SK-N-SH (cell line): ENCODE measurements at regions not wholly inside any gene's neighbourhood (a gene's known extent, or its start where the extent isn't known, plus 50 kb on each side); places are given as distances from the start of the nearest gene placed in this dataset.

Source experiments
- CTCF ChIA-PET: fragments of 300-600, 350-600 bp; formaldehyde crosslinking; extraction: SDS; loops from one replicate; lab custom pipeline; 2021; lab: Yijun Ruan, JAX
- POLR2A ChIA-PET: fragments of 350-600 bp; sonication (Branson Sonifier 250); formaldehyde crosslinking; extraction: SDS; loops from one replicate; lab custom pipeline; 2020; ENCODE audit warnings: antibody characterized with exemption, inconsistent platforms; lab: Yijun Ruan, JAX
- DNase-seq: peaks from one replicate; pipeline ENCODE4 v3.0.0; 2012
- H2AFZ ChIP-seq: fragments of 200-600 bp; sonication (generic); 2 replicates; pipeline ENCODE4 v1.8.1; 2016; ENCODE audit warnings: antibody characterized with exemption, mild to moderate bottlenecking, low read depth
- H3F3A ChIP-seq: fragments of 200-600 bp; sonication (generic); replicated peaks from 2 replicates; pipeline ENCODE3; 2016; ENCODE audit warnings: antibody characterized with exemption, mild to moderate bottlenecking; ENCODE audit not compliant: insufficient read depth
- H3K27ac ChIP-seq, 2 experiments: fragments of 200-500 bp in 1 of 2; fragments of 200-600 bp in 1 of 2; sonication (Bioruptor generic) in 1 of 2; sonication (generic), shearing (Covaris generic) in 1 of 2; 2 replicates each; pipeline versions ENCODE4 v1.5.1 to v1.6.1; 2014 to 2016; ENCODE audit warnings: low read depth in 2 of 2, inconsistent platforms in 1 of 2, low read length in 1 of 2, mild to moderate bottlenecking in 1 of 2, mixed read lengths in 1 of 2
- H3K27me3 ChIP-seq: fragments of 200-600 bp; sonication (generic), shearing (Covaris generic); 2 replicates; pipeline ENCODE4 v1.6.1; 2016; ENCODE audit warnings: mixed run types; ENCODE audit not compliant: insufficient read depth
- H3K36me3 ChIP-seq, 2 experiments: fragments of 200-500 bp in 1 of 2; fragments of 200-600 bp in 1 of 2; sonication (Bioruptor generic) in 1 of 2; sonication (generic) in 1 of 2; replicated peaks in 1 of 2; 2 replicates each; pipeline versions ENCODE3 to v1.5.1; 2014 to 2016; ENCODE audit warnings: low read length in 1 of 2, mild to moderate bottlenecking in 1 of 2; ENCODE audit not compliant: insufficient read depth in 2 of 2, control insufficient read depth in 1 of 2
- H3K4me1 ChIP-seq, 2 experiments: fragments of 200-500 bp in 1 of 2; fragments of 200-600 bp in 1 of 2; sonication (Bioruptor generic) in 1 of 2; sonication (generic), shearing (Covaris generic) in 1 of 2; 2 replicates each; pipeline versions ENCODE4 v1.5.1 to v1.6.1; 2014 to 2016; ENCODE audit warnings: low read depth in 1 of 2, low read length in 1 of 2, mixed run types in 1 of 2; ENCODE audit not compliant: insufficient read depth in 2 of 2, control insufficient read depth in 1 of 2
- H3K4me2 ChIP-seq: fragments of 200-600 bp; sonication (generic), shearing (Covaris generic); 2 replicates; pipeline ENCODE4 v1.6.1; 2017; ENCODE audit warnings: mixed run types
- H3K4me3 ChIP-seq, 2 experiments: fragments of 200-500 bp in 1 of 2; fragments of 200-600 bp in 1 of 2; sonication (Bioruptor generic) in 1 of 2; sonication (generic), shearing (Covaris generic) in 1 of 2; 2 replicates each; pipeline versions ENCODE4 v1.5.1 to v1.8.1; 2014 to 2016; ENCODE audit warnings: low read depth in 2 of 2, inconsistent platforms in 1 of 2, low read length in 1 of 2, mild to moderate bottlenecking in 1 of 2, mixed read lengths in 1 of 2, moderate library complexity in 1 of 2
- H3K79me2 ChIP-seq: fragments of 200-600 bp; sonication (generic); 2 replicates; pipeline ENCODE4 v1.8.1; 2017; ENCODE audit warnings: mild to moderate bottlenecking; ENCODE audit not compliant: insufficient read depth
- H3K9ac ChIP-seq: fragments of 200-600 bp; sonication (generic); 2 replicates; pipeline ENCODE4 v1.6.1; 2017; ENCODE audit warnings: mixed run types
- H3K9me2 ChIP-seq: fragments of 200-600 bp; sonication (generic); 2 replicates; pipeline ENCODE4 v1.6.1; 2017; ENCODE audit warnings: mixed run types
- H3K9me3 ChIP-seq: fragments of 200-600 bp; sonication (generic); 2 replicates; pipeline ENCODE4 v1.6.1; 2017; ENCODE audit warnings: mixed run types, mild to moderate bottlenecking, moderate library complexity
- H4K20me1 ChIP-seq: fragments of 200-600 bp; sonication (generic); 2 replicates; pipeline ENCODE4 v1.6.1; 2017; ENCODE audit warnings: mild to moderate bottlenecking, mixed run types; ENCODE audit not compliant: insufficient read depth
- EZH2phosphoT487 ChIP-seq: fragments of 200-600 bp; sonication (generic); IDR thresholded peaks from 2 replicates; pipeline ENCODE4 v1.6.1; 2017; ENCODE audit warnings: low read depth, mixed run types, mild to moderate bottlenecking, antibody characterized with exemption, moderate library complexity, borderline replicate concordance
- FOSL2 ChIP-seq: IDR thresholded peaks from 2 replicates; pipeline ENCODE4 v1.4.0; 2012; ENCODE audit warnings: low read depth, mild to moderate bottlenecking, moderate library complexity, borderline replicate concordance
- FOXM1 ChIP-seq: IDR thresholded peaks from 2 replicates; pipeline ENCODE4 v1.4.0; 2012; ENCODE audit warnings: low read depth, mild to moderate bottlenecking
- MXI1 ChIP-seq: IDR thresholded peaks from 2 replicates; pipeline ENCODE4 v1.6.1; 2012; ENCODE audit warnings: mild to moderate bottlenecking, low read depth, low read length, improper control_type of control experiment
- NRF1 ChIP-seq: IDR thresholded peaks from 2 replicates; pipeline ENCODE4 v1.6.1; 2012; ENCODE audit warnings: low read depth, mild to moderate bottlenecking, low read length
- RFX5 ChIP-seq: IDR thresholded peaks from 2 replicates; pipeline ENCODE4 v1.6.1; 2012; ENCODE audit warnings: mild to moderate bottlenecking, improper control_type of control experiment, low read length
- SIN3A ChIP-seq: IDR thresholded peaks from 2 replicates; pipeline ENCODE4 v1.6.1; 2012; ENCODE audit warnings: low read depth, mild to moderate bottlenecking, low read length, moderate library complexity, borderline replicate concordance
- SMC3 ChIP-seq: IDR thresholded peaks from 2 replicates; pipeline ENCODE4 v1.6.1; 2012; ENCODE audit warnings: low read depth, low read length, improper control_type of control experiment
- TEAD4 ChIP-seq: IDR thresholded peaks from 2 replicates; pipeline ENCODE4 v1.4.0; 2012; ENCODE audit warnings: mild to moderate bottlenecking, borderline replicate concordance; ENCODE audit not compliant: insufficient read depth
- YY1 ChIP-seq: IDR thresholded peaks from 2 replicates; pipeline ENCODE4 v1.4.0; 2012; ENCODE audit warnings: low read depth, mild to moderate bottlenecking
- WGBS: methylation state at CpG from one replicate; pipeline ENCODE4 v1.1.6; 2017; ENCODE audit warnings: low lambda C conversion rate; 5-methylcytosine and 5-hydroxymethylcytosine counted together
- TF ChIP-seq, protein P1 (sequence below): IDR thresholded peaks from 2 replicates; pipeline ENCODE4; 2012
- TF ChIP-seq, protein P2 (sequence below): fragments of 150-350 bp; IDR thresholded peaks from 2 replicates; pipeline ENCODE4 v1.6.1; 2017; ENCODE audit warnings: antibody characterized with exemption, low read length, low read depth, borderline replicate concordance
- TF ChIP-seq, protein P3 (sequence below): IDR thresholded peaks from 2 replicates; pipeline ENCODE4 v1.4.0; 2012; ENCODE audit warnings: low read depth, borderline replicate concordance

DNA sequence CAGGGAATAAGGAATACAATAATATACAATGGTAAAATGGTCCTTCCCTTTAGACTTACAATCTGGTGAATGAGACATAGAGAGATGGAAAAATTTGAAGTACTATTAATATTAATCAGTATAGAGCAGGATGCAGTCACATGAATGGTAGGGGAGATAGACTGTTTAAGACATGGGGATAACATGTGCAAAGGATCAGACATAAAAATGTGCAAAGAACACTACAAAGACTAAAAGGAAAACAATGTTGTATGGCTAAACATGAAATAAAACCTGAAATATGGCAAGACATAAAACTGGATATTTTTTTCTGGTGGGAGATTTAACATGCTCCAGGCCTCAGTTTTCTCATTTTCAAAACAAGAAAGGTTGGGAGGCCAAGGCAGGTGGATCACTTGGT, 182.4 kb upstream of the DPT start:
- no peak for DNase-seq
- TF ChIP-seq, protein P1, sequence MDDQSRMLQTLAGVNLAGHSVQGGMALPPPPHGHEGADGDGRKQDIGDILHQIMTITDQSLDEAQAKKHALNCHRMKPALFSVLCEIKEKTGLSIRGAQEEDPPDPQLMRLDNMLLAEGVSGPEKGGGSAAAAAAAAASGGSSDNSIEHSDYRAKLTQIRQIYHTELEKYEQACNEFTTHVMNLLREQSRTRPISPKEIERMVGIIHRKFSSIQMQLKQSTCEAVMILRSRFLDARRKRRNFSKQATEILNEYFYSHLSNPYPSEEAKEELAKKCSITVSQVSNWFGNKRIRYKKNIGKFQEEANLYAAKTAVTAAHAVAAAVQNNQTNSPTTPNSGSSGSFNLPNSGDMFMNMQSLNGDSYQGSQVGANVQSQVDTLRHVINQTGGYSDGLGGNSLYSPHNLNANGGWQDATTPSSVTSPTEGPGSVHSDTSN = no peak
- ChIA-PET CTCF (no interaction called here), POLR2A (no interaction called here)
- Histone ChIP-seq H3K4me3 (no peak overlapping the region), H3K4me2 (no peak overlapping the region), H3F3A (no peaks in the 10 kb centered on the region), H3K9ac (no peak overlapping the region), H4K20me1 (no peaks in the 10 kb centered on the region), H2AFZ (no peak overlapping the region), H3K9me3 (no peaks in the 10 kb centered on the region), H3K36me3 (no peaks in the 10 kb centered on the region), H3K9me2 (no peaks in the 10 kb centered on the region), H3K27ac (no peak overlapping the region), H3K79me2 (no peaks in the 10 kb centered on the region), H3K4me1 (no peaks in the 10 kb centered on the region; a peak in 2 of 4 replicates), H3K27me3 (no peaks in the 10 kb centered on the region)

DNA sequence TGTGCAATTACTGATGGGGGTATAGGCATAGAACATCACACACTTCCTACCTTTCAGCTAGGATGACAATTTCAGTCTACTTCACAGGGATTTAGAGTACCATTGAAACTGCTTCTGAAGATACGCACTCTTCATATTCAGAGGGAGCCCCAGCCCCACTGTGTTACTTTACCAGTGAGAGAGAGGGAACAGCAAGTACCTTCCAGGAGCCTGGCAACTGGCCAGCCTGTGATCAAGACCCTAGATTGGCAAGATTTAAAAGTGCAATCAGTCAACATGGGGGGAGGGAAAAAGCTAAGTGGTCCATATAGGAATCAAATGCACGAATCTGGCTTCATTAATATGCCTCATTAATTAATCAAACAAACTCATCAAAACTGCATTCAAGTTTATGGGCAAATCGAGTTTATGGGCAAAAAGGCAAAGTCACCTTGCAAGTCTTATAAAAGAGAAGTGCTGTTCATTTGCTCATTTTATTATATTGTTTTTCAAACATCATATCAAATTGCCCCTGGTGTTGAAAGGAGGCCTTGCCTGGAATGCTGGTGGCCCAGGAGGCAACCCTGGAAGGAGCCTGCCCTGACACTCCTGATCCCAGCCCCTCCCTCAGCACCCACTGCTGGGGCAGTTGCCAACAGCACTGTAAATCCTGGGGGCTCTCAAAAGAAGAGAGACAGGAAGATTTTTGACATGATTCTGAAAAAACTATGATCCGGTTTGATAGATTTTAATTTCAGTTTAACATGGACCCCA, 184.9 kb upstream of the DPT start:
- no peak for TF ChIP-seq SMC3
- no peak for TF ChIP-seq YY1
- TF ChIP-seq FOSL2 = no peak
- TF ChIP-seq RFX5 = no peak
- TF ChIP-seq, protein P2, sequence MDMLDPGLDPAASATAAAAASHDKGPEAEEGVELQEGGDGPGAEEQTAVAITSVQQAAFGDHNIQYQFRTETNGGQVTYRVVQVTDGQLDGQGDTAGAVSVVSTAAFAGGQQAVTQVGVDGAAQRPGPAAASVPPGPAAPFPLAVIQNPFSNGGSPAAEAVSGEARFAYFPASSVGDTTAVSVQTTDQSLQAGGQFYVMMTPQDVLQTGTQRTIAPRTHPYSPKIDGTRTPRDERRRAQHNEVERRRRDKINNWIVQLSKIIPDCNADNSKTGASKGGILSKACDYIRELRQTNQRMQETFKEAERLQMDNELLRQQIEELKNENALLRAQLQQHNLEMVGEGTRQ = no peak
- TF ChIP-seq SIN3A = no peak
- TF ChIP-seq EZH2phosphoT487 = no peak
- TF ChIP-seq TEAD4 = no peak
- no peak for TF ChIP-seq MXI1
- no peak for TF ChIP-seq NRF1
- TF ChIP-seq, protein P3, sequence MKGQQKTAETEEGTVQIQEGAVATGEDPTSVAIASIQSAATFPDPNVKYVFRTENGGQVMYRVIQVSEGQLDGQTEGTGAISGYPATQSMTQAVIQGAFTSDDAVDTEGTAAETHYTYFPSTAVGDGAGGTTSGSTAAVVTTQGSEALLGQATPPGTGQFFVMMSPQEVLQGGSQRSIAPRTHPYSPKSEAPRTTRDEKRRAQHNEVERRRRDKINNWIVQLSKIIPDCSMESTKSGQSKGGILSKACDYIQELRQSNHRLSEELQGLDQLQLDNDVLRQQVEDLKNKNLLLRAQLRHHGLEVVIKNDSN = no peak
- TF ChIP-seq FOXM1 = no peak
- TF ChIP-seq, protein P1 = no peak
- Histone ChIP-seq H3K27ac (no peak overlapping the region), H4K20me1 (no peaks in the 10 kb centered on the region), H3K9me2 (no peaks in the 10 kb centered on the region), H3K36me3 (no peaks in the 10 kb centered on the region), H3K4me1 (peaks cover 0 to 4% of the 10 kb centered on the region in 2 experiments; a peak in 1 of 4 replicates), H3K4me3 (no peak overlapping the region), H3F3A (no peaks in the 10 kb centered on the region), H2AFZ (no peak overlapping the region), H3K27me3 (no peaks in the 10 kb centered on the region), H3K4me2 (no peak overlapping the region), H3K79me2 (no peaks in the 10 kb centered on the region), H3K9me3 (no peaks in the 10 kb centered on the region), H3K9ac (no peak overlapping the region)
- 73% methylated on average over 4 of the region's 4 CpGs for WGBS
- no peak for DNase-seq
- ChIA-PET CTCF (no interaction called here), POLR2A (interaction anchor here (0.6 kb wide), 1 partner anchor 192 kb away, joined by 3 read pairs; no protein-coding TSS in a partner anchor)
